ENCODE measurements at regions not wholly inside any gene's neighbourhood (a gene's known extent, or its start where the extent isn't known, plus 50 kb on each side); places are given as distances from the start of the nearest gene placed in this dataset.

- no peak for TF ChIP-seq ZNF274 (IDR thresholded peaks at IDR 0.05; ENCODE audit: low read depth, low read length)
- no peak for TF ChIP-seq YY1 (IDR thresholded peaks at IDR 0.05; ENCODE audit: insufficient read depth, insufficient read length)
Observed at GRCh38 chr2:111697560-111697959, 186.4 kb downstream of the ANAPC1 start.

Data from NT2/D1 (cell line).